HUES6 (cell line): ENCODE measurements at regions not wholly inside any gene's neighbourhood (a gene's known extent, or its start where the extent isn't known, plus 50 kb on each side); places are given as distances from the start of the nearest gene placed in this dataset.

Experiments used
- H3K27ac ChIP-seq: 2 replicates; pipeline ENCODE4 v1.7.0; 2013; ENCODE audit warnings: low read depth, mild to moderate bottlenecking, low read length, inconsistent platforms
- H3K27me3 ChIP-seq: 2 replicates; pipeline ENCODE4 v1.6.1; 2013; ENCODE audit warnings: low read length; ENCODE audit not compliant: control insufficient read depth, insufficient read depth
- H3K36me3 ChIP-seq: 2 replicates; pipeline ENCODE4 v1.6.1; 2013; ENCODE audit warnings: low read length; ENCODE audit not compliant: control insufficient read depth, insufficient read depth
- H3K4me1 ChIP-seq: 2 replicates; pipeline ENCODE4 v1.6.1; 2013; ENCODE audit warnings: low read length; ENCODE audit not compliant: control insufficient read depth, insufficient read depth
- H3K4me3 ChIP-seq: 2 replicates; pipeline ENCODE4 v1.5.1; 2013; ENCODE audit warnings: low read depth, low read length
- H3K9ac ChIP-seq: one replicate; pipeline ENCODE4 v1.6.1; 2013; ENCODE audit warnings: mild to moderate bottlenecking, low read length
- H3K9me3 ChIP-seq: 2 replicates; pipeline ENCODE4 v1.6.1; 2013; ENCODE audit warnings: low read depth, low read length; ENCODE audit not compliant: control insufficient read depth, insufficient read depth

DNA sequence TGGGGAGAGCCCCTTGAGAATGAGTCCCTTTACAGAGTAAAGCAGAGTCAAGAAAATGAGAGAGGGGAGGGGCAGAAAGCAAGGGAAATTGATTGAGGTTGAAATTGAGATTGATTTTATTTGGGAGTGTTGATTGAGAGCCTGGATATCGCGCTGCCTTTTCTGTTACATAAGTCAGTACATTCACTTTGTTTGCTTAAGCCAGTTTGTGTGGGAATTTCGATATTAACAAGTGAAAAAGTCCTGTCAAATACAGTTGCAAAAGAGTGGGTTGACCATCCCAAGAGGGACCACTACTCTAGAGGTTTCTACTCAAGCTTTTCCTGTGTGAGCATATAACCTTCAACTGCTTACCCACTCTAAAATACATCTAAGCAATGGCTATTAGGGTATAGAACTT is 331.4 kb upstream of the AZI2 start:
- no peaks in the 10 kb centered on the region for H3K9me3 ChIP-seq
- no peaks in the 10 kb centered on the region for H3K36me3 ChIP-seq
- H3K9ac ChIP-seq, result no peak overlapping the region
- H3K27me3 ChIP-seq, result no peaks in the 10 kb centered on the region
- H3K4me1 ChIP-seq, result peaks cover 13% of the 10 kb centered on the region
- no peak overlapping the region for H3K27ac ChIP-seq
- no peak overlapping the region for H3K4me3 ChIP-seq

DNA sequence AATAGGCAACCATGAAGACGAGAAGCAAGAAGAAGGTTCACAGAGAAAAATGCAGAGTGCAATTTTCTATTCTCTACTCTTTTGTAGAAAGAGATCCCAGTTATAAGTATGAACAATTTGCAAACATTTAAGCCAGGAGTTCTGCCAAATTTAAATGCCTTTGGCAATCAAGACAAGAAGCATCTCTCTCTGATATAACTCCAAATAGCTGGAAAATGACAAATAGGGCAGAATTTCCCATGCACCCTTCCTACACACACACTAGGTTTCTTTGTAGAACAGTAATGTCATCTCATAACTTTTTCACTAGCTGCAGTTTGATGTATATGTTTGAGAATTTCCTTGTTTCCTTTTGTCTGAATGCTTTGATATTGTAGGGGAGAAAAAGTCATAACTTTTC is 333.5 kb upstream of the AZI2 start:
- no peaks in the 10 kb centered on the region for H3K9me3 ChIP-seq
- no peak overlapping the region for H3K27ac ChIP-seq
- no peaks in the 10 kb centered on the region for H3K27me3 ChIP-seq
- no peaks in the 10 kb centered on the region for H3K36me3 ChIP-seq
- H3K4me3 ChIP-seq, result no peak overlapping the region
- H3K9ac ChIP-seq, result no peak overlapping the region
- H3K4me1 ChIP-seq, result peaks cover 13% of the 10 kb centered on the region

DNA sequence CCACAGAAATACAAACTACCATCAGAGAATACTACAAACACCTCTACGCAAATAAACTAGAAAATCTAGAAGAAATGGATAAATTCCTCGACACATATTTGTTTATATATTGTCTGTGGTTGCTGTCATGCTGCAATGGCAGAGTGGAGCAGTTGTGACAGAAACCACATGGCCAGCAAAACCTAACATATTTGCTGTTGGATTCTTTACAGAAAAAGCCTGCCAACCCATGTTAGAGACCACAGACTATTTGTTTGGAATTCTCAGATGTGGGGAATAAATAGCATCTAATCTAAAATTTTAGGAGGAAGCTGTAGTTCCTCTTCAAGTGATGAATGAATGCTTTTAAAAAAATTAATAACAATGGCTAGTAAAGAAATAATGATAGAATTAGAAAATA is 341.6 kb upstream of the AZI2 start:
- Histone ChIP-seq H3K4me1 (no peaks in the 10 kb centered on the region), H3K4me3 (no peak overlapping the region), H3K9me3 (no peaks in the 10 kb centered on the region), H3K27ac (no peak overlapping the region), H3K9ac (no peak overlapping the region), H3K36me3 (no peaks in the 10 kb centered on the region), H3K27me3 (no peaks in the 10 kb centered on the region)

- no peak overlapping the region for H3K9ac ChIP-seq
- H3K4me1 ChIP-seq, result peaks cover 2% of the 10 kb centered on the region; the same call in 1 of the 2 replicates
- H3K4me3 ChIP-seq, result no peak overlapping the region
- no peaks in the 10 kb centered on the region for H3K27me3 ChIP-seq
- H3K27ac ChIP-seq, result no peak overlapping the region
- H3K36me3 ChIP-seq, result no peaks in the 10 kb centered on the region
- H3K9me3 ChIP-seq, result no peaks in the 10 kb centered on the region
Observed at GRCh38 chr3:28698706-28699105, 350.1 kb upstream of the AZI2 start.

GRCh38 chr3:28699283-28699682 is 350.7 kb upstream of the AZI2 start:
- Histone ChIP-seq H3K27ac (no peak overlapping the region), H3K9me3 (no peaks in the 10 kb centered on the region), H3K9ac (no peak overlapping the region), H3K4me1 (peaks cover 5% of the 10 kb centered on the region; the same call in 1 of the 2 replicates), H3K27me3 (no peaks in the 10 kb centered on the region), H3K36me3 (no peaks in the 10 kb centered on the region), H3K4me3 (no peak overlapping the region)

DNA sequence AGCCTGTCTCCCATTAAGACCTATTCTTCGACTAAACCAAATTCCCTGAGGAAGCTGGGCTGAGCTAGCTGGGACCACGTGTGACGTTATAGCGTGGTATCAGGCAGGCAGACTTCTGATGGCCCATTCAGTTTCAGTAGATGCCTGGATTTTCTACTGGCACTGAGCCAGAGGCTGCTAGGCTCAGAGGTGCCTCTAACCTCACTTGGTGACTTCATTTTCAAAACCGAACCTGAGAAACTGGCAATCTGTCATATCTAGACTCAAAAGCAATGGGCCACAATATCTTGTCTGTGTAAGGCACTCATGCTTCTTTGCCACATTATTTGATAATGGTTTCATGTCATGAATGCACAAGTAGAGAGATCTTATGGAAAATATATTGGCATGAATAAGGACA is 352.1 kb upstream of the AZI2 start:
- Histone ChIP-seq H3K9me3 (no peaks in the 10 kb centered on the region), H3K4me3 (no peak overlapping the region), H3K27ac (no peak overlapping the region), H3K4me1 (peaks cover 5% of the 10 kb centered on the region; the same call in 1 of the 2 replicates), H3K27me3 (no peaks in the 10 kb centered on the region), H3K9ac (no peak overlapping the region), H3K36me3 (no peaks in the 10 kb centered on the region)

- Histone ChIP-seq H3K4me1 (peaks cover 5% of the 10 kb centered on the region; the same call in 1 of the 2 replicates), H3K4me3 (no peak overlapping the region), H3K27ac (no peak overlapping the region), H3K9me3 (no peaks in the 10 kb centered on the region), H3K9ac (no peak overlapping the region), H3K27me3 (no peaks in the 10 kb centered on the region), H3K36me3 (no peaks in the 10 kb centered on the region)
Observed at GRCh38 chr3:28703843-28704242, 355.2 kb upstream of the AZI2 start.

DNA sequence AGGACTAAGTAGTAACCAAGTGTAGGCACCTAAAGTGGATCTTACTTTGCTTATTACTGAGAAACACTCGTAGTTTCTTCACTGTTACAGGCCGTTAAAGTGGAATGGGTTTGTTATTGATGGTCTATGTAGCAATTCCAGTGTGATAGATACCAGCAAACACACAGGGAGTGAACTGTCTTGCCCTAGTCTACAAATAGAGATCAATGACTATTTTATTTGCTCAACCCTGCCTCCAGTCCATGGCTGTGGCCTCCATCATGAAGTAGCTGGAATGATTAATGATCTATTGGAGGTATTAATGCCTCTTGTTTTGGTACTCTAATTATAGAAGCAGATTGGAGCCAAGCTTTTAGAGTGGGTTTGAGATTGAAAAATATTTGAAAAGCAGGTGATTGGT is 362.7 kb upstream of the AZI2 start:
- no peak overlapping the region for H3K4me3 ChIP-seq
- H3K27me3 ChIP-seq, result no peaks in the 10 kb centered on the region
- H3K9me3 ChIP-seq, result no peaks in the 10 kb centered on the region
- no peaks in the 10 kb centered on the region for H3K36me3 ChIP-seq
- H3K9ac ChIP-seq, result no peak overlapping the region
- H3K27ac ChIP-seq, result no peak overlapping the region
- no peaks in the 10 kb centered on the region for H3K4me1 ChIP-seq

DNA sequence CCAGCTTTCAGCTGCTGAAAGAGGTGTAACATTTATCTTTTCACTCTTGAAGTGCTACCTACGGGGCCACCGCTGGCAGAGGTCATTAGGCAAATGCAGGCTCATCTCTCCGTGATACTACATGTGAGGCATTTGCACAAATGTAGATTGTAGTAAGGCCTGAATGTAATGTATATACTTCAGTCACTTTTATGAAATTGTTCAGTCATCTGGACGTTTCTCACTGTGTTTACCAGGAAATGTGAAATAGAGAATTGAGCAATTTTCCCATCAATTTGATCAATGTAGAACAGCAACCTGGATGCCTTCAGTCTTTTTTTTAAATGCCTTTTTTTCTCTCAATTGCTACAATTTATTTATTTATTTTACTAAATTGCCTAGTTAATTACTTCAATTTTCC is 368.3 kb upstream of the AZI2 start:
- no peak overlapping the region for H3K27ac ChIP-seq
- H3K9ac ChIP-seq, result no peak overlapping the region
- H3K27me3 ChIP-seq, result no peaks in the 10 kb centered on the region
- no peaks in the 10 kb centered on the region for H3K9me3 ChIP-seq
- no peaks in the 10 kb centered on the region for H3K4me1 ChIP-seq
- no peaks in the 10 kb centered on the region for H3K36me3 ChIP-seq
- H3K4me3 ChIP-seq, result no peak overlapping the region

GRCh38 chr3:28718074-28718849 is 369.6 kb upstream of the AZI2 start:
- Histone ChIP-seq H3K36me3 (no peaks in the 10 kb centered on the region), H3K4me3 (no peak overlapping the region), H3K4me1 (no peaks in the 10 kb centered on the region), H3K27me3 (no peaks in the 10 kb centered on the region), H3K27ac (no peak overlapping the region), H3K9ac (no peak overlapping the region), H3K9me3 (no peaks in the 10 kb centered on the region)

DNA sequence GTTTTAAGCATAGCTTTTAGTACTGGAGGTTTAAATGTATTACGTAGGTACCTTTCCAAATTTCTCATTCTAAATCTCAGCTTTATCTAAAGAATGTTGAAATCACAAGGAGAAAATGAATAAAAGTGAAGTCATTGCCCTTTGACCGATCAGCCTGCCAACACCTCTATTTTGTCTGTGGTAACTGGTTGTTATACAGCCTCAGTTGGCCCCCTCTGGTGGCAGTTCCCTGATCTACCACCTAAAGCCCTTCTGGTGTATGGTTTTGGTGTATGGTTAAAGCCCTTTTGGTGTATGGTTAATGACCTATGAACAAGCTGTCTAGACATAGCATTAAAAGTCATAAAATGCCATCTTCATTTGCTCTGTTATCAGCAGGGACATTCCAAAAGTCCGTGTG is 378.2 kb upstream of the AZI2 start:
- H3K4me3 ChIP-seq, result no peak overlapping the region
- H3K9ac ChIP-seq, result no peak overlapping the region
- H3K9me3 ChIP-seq, result no peaks in the 10 kb centered on the region; the same call in 1 of the 2 replicates
- H3K36me3 ChIP-seq, result no peaks in the 10 kb centered on the region
- H3K27ac ChIP-seq, result no peak overlapping the region
- no peaks in the 10 kb centered on the region for H3K4me1 ChIP-seq
- H3K27me3 ChIP-seq, result no peaks in the 10 kb centered on the region
